Adrenal gland (tissue), 9 donors: ENCODE measurements at regions not wholly inside any gene's neighbourhood (a gene's known extent, or its start where the extent isn't known, plus 50 kb on each side); places are given as distances from the start of the nearest gene placed in this dataset.

ENCODE experiments used
- DNase-seq, 7 donors: peaks; one replicate each; pipeline ENCODE4 v3.0.0-alpha.2; 2019 to 2020
- H3K27ac ChIP-seq, 5 donors: fragments of 200-600 bp; sonication (generic) in 4 of 5; 1 replicate in 3 of 5; 2 replicates in 2 of 5; pipeline versions ENCODE4 v1.5.1 to v1.8.0; 2016 to 2020; ENCODE audit warnings: mild to moderate bottlenecking in 1 of 5
- H3K27me3 ChIP-seq: fragments of 200-600 bp; 2 replicates; pipeline ENCODE4 v1.8.0; 2021
- H3K36me3 ChIP-seq, 2 donors: fragments of 200-600 bp; replicated peaks in 1 of 2; 1 replicate in 1 of 2; 2 replicates in 1 of 2; pipeline versions ENCODE4 v1.5.1 to v1.8.0; 2018 to 2022
- H3K4me1 ChIP-seq, 2 donors: fragments of 200-600 bp; replicated peaks in 1 of 2; 1 replicate in 1 of 2; 2 replicates in 1 of 2; pipeline versions ENCODE4 v1.5.1 to v1.8.0; 2018 to 2021
- H3K4me3 ChIP-seq, 4 donors: fragments of 200-600 bp; sonication (generic) in 3 of 4; one replicate each; pipeline ENCODE4 v1.5.1; 2016 to 2018
- H3K9me3 ChIP-seq, 3 donors: fragments of 200-600 bp; sonication (generic) in 1 of 3; replicated peaks in 1 of 3; 1 replicate in 2 of 3; 2 replicates in 1 of 3; pipeline versions ENCODE4 v1.5.1 to v1.8.0; 2016 to 2021
- CTCF ChIP-seq, 6 experiments: fragments of 450-650 bp in 4 of 6; fragments of 200-600 bp in 2 of 6; sonication (generic) in 1 of 6; IDR thresholded peaks; 1 replicate in 5 of 6; 2 replicates in 1 of 6; pipeline versions ENCODE4 v1.5.1 to v1.8.0; 2016 to 2021; ENCODE audit warnings: antibody characterized with exemption in 6 of 6, mild to moderate bottlenecking in 2 of 6, moderate library complexity in 1 of 6
- POLR2A ChIP-seq, 2 donors: fragments of 450-650 bp; IDR thresholded peaks; one replicate each; pipeline ENCODE4 v1.6.1; 2017; ENCODE audit warnings: antibody characterized with exemption in 2 of 2, mild to moderate bottlenecking in 2 of 2, moderate library complexity in 1 of 2
- WGBS, 4 donors: extraction: QIAGEN DNeasy Blood & Tissue Kit in 2 of 4; methylation state at CpG; one replicate each; pipeline versions ENCODE4 v1.1.5 to v1.1.7; 2013 to 2017; 5-methylcytosine and 5-hydroxymethylcytosine counted together
- intact Hi-C, 2 donors: fragments of 100-400 bp; cut with DNase I; formaldehyde crosslinking; loops; one replicate each; pipeline versions ENCODE4 v1.14.1 to v1.15.0; 2022 to 2023
- donor health status: healthy with polysubstance abuse.
- donor health status: Bipolar disorder and iron deficiency.
- donor health status: DM: yes; HTN: yes; CAD: no.
- donor health status: DM: no; HTN: no; CAD: no.
- donor health status: DM: no; HTN: no; CAD: no.

GRCh38 chr9:116005205-116005604 lies 148.4 kb upstream of the PAPPA start:
- intact Hi-C loops = no loop called here

GRCh38 chr9:116007824-116008223 lies 145.8 kb upstream of the PAPPA start:
- no peak for DNase-seq
- Histone ChIP-seq H3K4me1 (no peaks in the 10 kb centered on the region), H3K4me3 (no peak overlapping the region), H3K27ac (no peak overlapping the region), H3K27me3 (no peaks in the 10 kb centered on the region), H3K9me3 (no peaks in the 10 kb centered on the region), H3K36me3 (no peaks in the 10 kb centered on the region)
- WGBS, 4 donors = 79 to 87% (median 84%) methylated on average over 2 of the region's 2 CpGs
- intact Hi-C loops = no loop called here
- TF ChIP-seq POLR2A (IDR thresholded peaks at IDR 0.05) (no peak), CTCF (IDR thresholded peaks at IDR 0.05) (no peak)

More at GRCh38 chr9:116005205-116005604, 148.4 kb upstream of the PAPPA start:
- Histone ChIP-seq H3K9me3 (no peaks in the 10 kb centered on the region), H3K4me3 (no peak overlapping the region), H3K27ac (no peak overlapping the region), H3K27me3 (no peaks in the 10 kb centered on the region), H3K36me3 (no peaks in the 10 kb centered on the region), H3K4me1 (no peaks in the 10 kb centered on the region)
- 53 to 70% (median 65%) methylated on average over 2 of the region's 2 CpGs for WGBS, 4 donors
- no peak for DNase-seq
- TF ChIP-seq POLR2A (IDR thresholded peaks at IDR 0.05) = no peak
- no peak for TF ChIP-seq CTCF (IDR thresholded peaks at IDR 0.05)

- Histone ChIP-seq H3K27ac (no peak overlapping the region), H3K9me3 (no peaks in the 10 kb centered on the region), H3K4me1 (no peaks in the 10 kb centered on the region), H3K4me3 (no peak overlapping the region), H3K36me3 (no peaks in the 10 kb centered on the region), H3K27me3 (no peaks in the 10 kb centered on the region)
- WGBS, 4 donors = 59 to 67% (median 63%) methylated on average over 5 of the region's 5 CpGs
- no peak for DNase-seq
- TF ChIP-seq CTCF (IDR thresholded peaks at IDR 0.05) (no peak), POLR2A (IDR thresholded peaks at IDR 0.05) (no peak)
- intact Hi-C loops = no loop called here
Observed at GRCh38 chr9:116008278-116008677, 145.3 kb upstream of the PAPPA start.

- no peak for DNase-seq
- no peak overlapping the region for H3K27ac ChIP-seq
- no peaks in the 10 kb centered on the region for H3K9me3 ChIP-seq
- no peak for TF ChIP-seq POLR2A (IDR thresholded peaks at IDR 0.05)
- no peak for TF ChIP-seq CTCF (IDR thresholded peaks at IDR 0.05)
- no peaks in the 10 kb centered on the region for H3K4me1 ChIP-seq
- WGBS, 4 donors = 79 to 88% (median 83%) methylated on average over 2 of the region's 2 CpGs
- intact Hi-C loops = no loop called here
- no peaks in the 10 kb centered on the region for H3K27me3 ChIP-seq
- no peak overlapping the region for H3K4me3 ChIP-seq
- H3K36me3 ChIP-seq = no peaks in the 10 kb centered on the region
Observed at GRCh38 chr9:116009420-116009819, 144.2 kb upstream of the PAPPA start.
